ENCODE measurements at regions not wholly inside any gene's neighbourhood (a gene's known extent, or its start where the extent isn't known, plus 50 kb on each side); places are given as distances from the start of the nearest gene placed in this dataset.

DNA sequence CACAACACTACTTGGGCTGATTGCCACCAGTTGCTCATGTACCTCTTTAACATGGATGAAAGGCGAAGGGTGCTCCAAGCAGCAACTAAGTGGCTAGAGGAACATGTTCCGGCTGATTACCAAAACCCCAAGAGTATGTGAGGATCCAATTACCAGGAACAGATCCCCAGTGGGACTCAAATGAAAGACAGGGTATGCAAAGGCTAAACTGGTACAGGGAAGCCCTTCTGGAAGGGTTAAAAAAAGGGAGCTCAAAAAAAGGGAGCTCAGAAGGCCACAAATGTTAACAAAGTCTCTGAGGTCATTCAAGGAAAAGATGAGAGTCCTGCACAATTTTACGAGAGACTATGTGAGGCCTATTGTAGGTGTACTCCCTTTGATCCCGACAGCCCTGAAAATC is 604.7 kb downstream of the UQCRFS1 start:
- ChIA-PET CTCF (no interaction called here), POLR2A (ENCODE audit: low non-redundant PET) (no interaction called here)
- Histone ChIP-seq H3K27me3 (replicated peaks; ENCODE audit: insufficient read depth, low read depth, low read length, poor library complexity) (no peaks in the 10 kb centered on the region), H3K27ac (ENCODE audit: low read depth, low read length, poor library complexity, severe bottlenecking) (no peak overlapping the region), H3K4me1 (ENCODE audit: insufficient read depth, low read length, poor library complexity, severe bottlenecking) (no peaks in the 10 kb centered on the region), H3K9me3 (ENCODE audit: low read depth, low read length, poor library complexity, severe bottlenecking) (peaks cover 20% of the 10 kb centered on the region), H3K4me3 (ENCODE audit: low read depth, low read length, poor library complexity, severe bottlenecking) (no peak overlapping the region), H3K36me3 (ENCODE audit: insufficient read depth, low read length, poor library complexity, severe bottlenecking) (no peaks in the 10 kb centered on the region)
- no peak for DNase-seq (ENCODE audit: low spot score)
- intact Hi-C loops (cut with micrococcal nuclease; ENCODE audit: unreplicated experiment): no loop called here
- no TSS peak for BruUV-seq (replicated peaks)
- TF ChIP-seq CTCF (conservative IDR thresholded peaks at IDR 0.05; ENCODE audit: low read depth, low read length) (no peak), EZH2 (IDR thresholded peaks at IDR 0.05; ENCODE audit: borderline replicate concordance, low read depth, low read length, poor library complexity, severe bottlenecking) (no peak)

- DNase-seq (ENCODE audit: low spot score): no peak
- Histone ChIP-seq H3K36me3 (ENCODE audit: insufficient read depth, low read length, poor library complexity, severe bottlenecking) (no peaks in the 10 kb centered on the region), H3K9me3 (ENCODE audit: low read depth, low read length, poor library complexity, severe bottlenecking) (peaks cover 20% of the 10 kb centered on the region), H3K4me3 (ENCODE audit: low read depth, low read length, poor library complexity, severe bottlenecking) (no peak overlapping the region), H3K27me3 (replicated peaks; ENCODE audit: insufficient read depth, low read depth, low read length, poor library complexity) (no peaks in the 10 kb centered on the region), H3K4me1 (ENCODE audit: insufficient read depth, low read length, poor library complexity, severe bottlenecking) (no peaks in the 10 kb centered on the region), H3K27ac (ENCODE audit: low read depth, low read length, poor library complexity, severe bottlenecking) (no peak overlapping the region)
- BruUV-seq (replicated peaks): no TSS peak
- ChIA-PET CTCF (no interaction called here), POLR2A (ENCODE audit: low non-redundant PET) (no interaction called here)
- intact Hi-C loops (cut with micrococcal nuclease; ENCODE audit: unreplicated experiment): no loop called here
- TF ChIP-seq EZH2 (IDR thresholded peaks at IDR 0.05; ENCODE audit: borderline replicate concordance, low read depth, low read length, poor library complexity, severe bottlenecking) (no peak), CTCF (conservative IDR thresholded peaks at IDR 0.05; ENCODE audit: low read depth, low read length) (no peak)
These were observed 605.8 kb downstream of the UQCRFS1 start for GRCh38 chr19:28607066-28607583.

- no peak for TF ChIP-seq CTCF (conservative IDR thresholded peaks at IDR 0.05; ENCODE audit: low read depth, low read length)
- TF ChIP-seq EZH2 (IDR thresholded peaks at IDR 0.05; ENCODE audit: borderline replicate concordance, low read depth, low read length, poor library complexity, severe bottlenecking): no peak
- DNase-seq (ENCODE audit: low spot score): no peak
- H3K9me3 ChIP-seq (ENCODE audit: low read depth, low read length, poor library complexity, severe bottlenecking): peaks cover 20% of the 10 kb centered on the region
- BruUV-seq (replicated peaks): no TSS peak
- ChIA-PET CTCF (no interaction called here), POLR2A (ENCODE audit: low non-redundant PET) (no interaction called here)
- no peak overlapping the region for H3K27ac ChIP-seq (ENCODE audit: low read depth, low read length, poor library complexity, severe bottlenecking)
- intact Hi-C loops (cut with micrococcal nuclease; ENCODE audit: unreplicated experiment): no loop called here
- H3K36me3 ChIP-seq (ENCODE audit: insufficient read depth, low read length, poor library complexity, severe bottlenecking): no peaks in the 10 kb centered on the region
- H3K27me3 ChIP-seq (replicated peaks; ENCODE audit: insufficient read depth, low read depth, low read length, poor library complexity): no peaks in the 10 kb centered on the region
- H3K4me3 ChIP-seq (ENCODE audit: low read depth, low read length, poor library complexity, severe bottlenecking): no peak overlapping the region
- H3K4me1 ChIP-seq (ENCODE audit: insufficient read depth, low read length, poor library complexity, severe bottlenecking): no peaks in the 10 kb centered on the region
These were observed 606.5 kb downstream of the UQCRFS1 start for GRCh38 chr19:28606269-28607032.
